ENCODE measurements at regions not wholly inside any gene's neighbourhood (a gene's known extent, or its start where the extent isn't known, plus 50 kb on each side); places are given as distances from the start of the nearest gene placed in this dataset.
"Not testable (repeated sequence)": the region's sequence is repeated elsewhere in the genome, so short reads cannot be mapped to it uniquely, and the experiment has no call there.

GRCh38 chr10:81444242-81444929 lies 430.6 kb upstream of the NRG3 start:
- DNase-seq (ENCODE audit: low read depth): no peak

GRCh38 chr10:81450651-81451050 lies 424.3 kb upstream of the NRG3 start:
- no peak for DNase-seq (ENCODE audit: low read depth)

- no peak for DNase-seq (ENCODE audit: low read depth)
Observed at GRCh38 chr10:81472927-81473470, 402.0 kb upstream of the NRG3 start.

GRCh38 chr10:81473755-81474154 lies 401.2 kb upstream of the NRG3 start:
- no peak for DNase-seq (ENCODE audit: low read depth)

GRCh38 chr10:81479316-81479715 lies 395.7 kb upstream of the NRG3 start:
- DNase-seq (ENCODE audit: low read depth): no peak

GRCh38 chr10:81496626-81497025 lies 378.4 kb upstream of the NRG3 start:
- no peak for DNase-seq (ENCODE audit: low read depth)

GRCh38 chr10:81498011-81498551 lies 376.9 kb upstream of the NRG3 start:
- DNase-seq (ENCODE audit: low read depth): no peak

GRCh38 chr10:81502677-81503359 lies 372.2 kb upstream of the NRG3 start:
- DNase-seq (ENCODE audit: low read depth): no peak

- DNase-seq (ENCODE audit: low read depth): not testable (repeated sequence)
Observed at GRCh38 chr10:81505777-81506176, 369.2 kb upstream of the NRG3 start.

GRCh38 chr10:81514811-81515210 lies 360.2 kb upstream of the NRG3 start:
- DNase-seq (ENCODE audit: low read depth): no peak

- DNase-seq (ENCODE audit: low read depth): no peak
Observed at GRCh38 chr10:81520688-81521087, 354.3 kb upstream of the NRG3 start.

- no peak for DNase-seq (ENCODE audit: low read depth)
Observed at GRCh38 chr10:81524467-81524866, 350.5 kb upstream of the NRG3 start.

GRCh38 chr10:81532403-81532802 lies 342.6 kb upstream of the NRG3 start:
- DNase-seq (ENCODE audit: low read depth): no peak

- no peak for DNase-seq (ENCODE audit: low read depth)
Observed at GRCh38 chr10:81534991-81535390, 340.0 kb upstream of the NRG3 start.

- no peak for DNase-seq (ENCODE audit: low read depth)
Observed at GRCh38 chr10:81541517-81541916, 333.5 kb upstream of the NRG3 start.

GRCh38 chr10:81546243-81546642 lies 328.8 kb upstream of the NRG3 start:
- DNase-seq (ENCODE audit: low read depth): no peak

GRCh38 chr10:81548160-81548559 lies 326.8 kb upstream of the NRG3 start:
- DNase-seq (ENCODE audit: low read depth): no peak

- DNase-seq (ENCODE audit: low read depth): no peak
Observed at GRCh38 chr10:81564143-81564542, 310.9 kb upstream of the NRG3 start.

GRCh38 chr10:81569488-81569887 lies 305.5 kb upstream of the NRG3 start:
- no peak for DNase-seq (ENCODE audit: low read depth)

- no peak for DNase-seq (ENCODE audit: low read depth)
Observed at GRCh38 chr10:81570349-81570748, 304.6 kb upstream of the NRG3 start.

- no peak for DNase-seq (ENCODE audit: low read depth)
Observed at GRCh38 chr10:81570878-81571794, 303.9 kb upstream of the NRG3 start.

GRCh38 chr10:81575036-81575435 lies 300.0 kb upstream of the NRG3 start:
- no peak for DNase-seq (ENCODE audit: low read depth)
